Fibroblast of villous mesenchyme (primary cell): ENCODE measurements at regions not wholly inside any gene's neighbourhood (a gene's known extent, or its start where the extent isn't known, plus 50 kb on each side); places are given as distances from the start of the nearest gene placed in this dataset.
"Not testable (repeated sequence)": the region's sequence is repeated elsewhere in the genome, so short reads cannot be mapped to it uniquely, and the experiment has no call there.

Source experiments
- DNase-seq: peaks from one replicate; pipeline ENCODE4 v3.0.0-alpha.2; 2010; ENCODE audit warnings: low read depth
- H3K4me3 ChIP-seq: 2 replicates; pipeline ENCODE4 v1.5.1; 2011; ENCODE audit warnings: low read depth, mild to moderate bottlenecking, low read length
- TF ChIP-seq, protein P1 (sequence below): IDR thresholded peaks from 2 replicates; pipeline ENCODE4 v1.5.1; 2012; ENCODE audit warnings: low read depth, mild to moderate bottlenecking, low read length; ENCODE audit not compliant: insufficient read depth

GRCh38 chr5:56405116-56405908 is 172.2 kb upstream of the ANKRD55 start:
- no peak for DNase-seq
- TF ChIP-seq, protein P1, sequence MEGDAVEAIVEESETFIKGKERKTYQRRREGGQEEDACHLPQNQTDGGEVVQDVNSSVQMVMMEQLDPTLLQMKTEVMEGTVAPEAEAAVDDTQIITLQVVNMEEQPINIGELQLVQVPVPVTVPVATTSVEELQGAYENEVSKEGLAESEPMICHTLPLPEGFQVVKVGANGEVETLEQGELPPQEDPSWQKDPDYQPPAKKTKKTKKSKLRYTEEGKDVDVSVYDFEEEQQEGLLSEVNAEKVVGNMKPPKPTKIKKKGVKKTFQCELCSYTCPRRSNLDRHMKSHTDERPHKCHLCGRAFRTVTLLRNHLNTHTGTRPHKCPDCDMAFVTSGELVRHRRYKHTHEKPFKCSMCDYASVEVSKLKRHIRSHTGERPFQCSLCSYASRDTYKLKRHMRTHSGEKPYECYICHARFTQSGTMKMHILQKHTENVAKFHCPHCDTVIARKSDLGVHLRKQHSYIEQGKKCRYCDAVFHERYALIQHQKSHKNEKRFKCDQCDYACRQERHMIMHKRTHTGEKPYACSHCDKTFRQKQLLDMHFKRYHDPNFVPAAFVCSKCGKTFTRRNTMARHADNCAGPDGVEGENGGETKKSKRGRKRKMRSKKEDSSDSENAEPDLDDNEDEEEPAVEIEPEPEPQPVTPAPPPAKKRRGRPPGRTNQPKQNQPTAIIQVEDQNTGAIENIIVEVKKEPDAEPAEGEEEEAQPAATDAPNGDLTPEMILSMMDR: no peak
- H3K4me3 ChIP-seq: no peak overlapping the region

- no peak for DNase-seq
- TF ChIP-seq, protein P1: no peak
- H3K4me3 ChIP-seq: no peak overlapping the region
Measured at GRCh38 chr5:56402266-56403220, 169.4 kb upstream of the ANKRD55 start.

GRCh38 chr5:56397796-56398195 is 164.7 kb upstream of the ANKRD55 start:
- H3K4me3 ChIP-seq, DNase-seq: not testable (repeated sequence)

DNA sequence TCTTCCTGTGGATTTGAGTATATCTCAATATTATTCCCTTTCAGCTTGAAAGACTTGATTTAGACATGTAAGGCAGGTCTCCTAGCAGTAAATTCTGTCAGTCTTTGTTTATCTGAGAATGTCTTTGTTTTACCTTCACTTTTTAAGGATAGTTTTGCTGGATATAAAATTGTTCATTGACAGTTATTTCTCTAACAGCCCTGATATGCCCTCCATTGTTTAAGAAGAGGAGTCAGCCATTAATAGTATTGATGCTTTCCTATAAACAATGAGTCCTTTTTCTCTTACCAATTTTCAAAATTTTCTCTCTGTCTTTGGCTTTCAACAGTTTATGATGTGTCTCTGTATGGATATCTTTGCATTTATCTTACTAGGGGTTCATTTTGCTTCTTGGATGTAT is 163.5 kb upstream of the ANKRD55 start:
- TF ChIP-seq, protein P1: no peak
- DNase-seq: no peak
- H3K4me3 ChIP-seq: no peak overlapping the region

- TF ChIP-seq, protein P1: no peak
- no peak for DNase-seq
- no peak overlapping the region for H3K4me3 ChIP-seq
Measured at GRCh38 chr5:56389261-56389660, 156.1 kb upstream of the ANKRD55 start.

- DNase-seq: no peak
- H3K4me3 ChIP-seq: no peak overlapping the region
- TF ChIP-seq, protein P1: no peak
Measured at GRCh38 chr5:56388229-56388985, 155.3 kb upstream of the ANKRD55 start.
